IMR-90 (cell line): ENCODE measurements at regions not wholly inside any gene's neighbourhood (a gene's known extent, or its start where the extent isn't known, plus 50 kb on each side); places are given as distances from the start of the nearest gene placed in this dataset.
"Not testable (repeated sequence)": the region's sequence is repeated elsewhere in the genome, so short reads cannot be mapped to it uniquely, and the experiment has no call there.

Experiments used
- ATAC-seq: fragments of 200-7000 bp; cut with Tn5 transposase; 2 replicates; pipeline ENCODE4 v1.9.1; 2020; ENCODE audit warnings: low read depth, mild to moderate bottlenecking, moderate library complexity
- BruUV-seq: library from RNA; stranded (reverse); fragments of 400-500 nt; replicated peaks from 2 replicates; lab custom pipeline; 2021; lab: Mats Ljungman, UMichigan
- CTCF ChIA-PET: fragments of 300-600 bp; formaldehyde crosslinking; extraction: SDS; loops from one replicate; lab custom pipeline; 2021; ENCODE audit warnings: antibody characterized with exemption; lab: Yijun Ruan, JAX
- POLR2A ChIA-PET: fragments of 300-600 bp; sonication (Branson Sonifier 250); formaldehyde crosslinking; loops from one replicate; lab custom pipeline; 2022; ENCODE audit warnings: antibody characterized with exemption; ENCODE audit not compliant: unreplicated experiment; lab: Charles Lee
- DNase-seq: peaks from one replicate; pipeline ENCODE4 v3.0.0; 2013
- H2AFZ ChIP-seq: replicated peaks from 2 replicates; pipeline ENCODE3; 2013; ENCODE audit warnings: low read length, mild to moderate bottlenecking; ENCODE audit not compliant: poor library complexity
- H2AK5ac ChIP-seq: 2 replicates; pipeline ENCODE4 v1.6.1; 2013; ENCODE audit warnings: low read depth, low read length, inconsistent platforms
- H2AK9ac ChIP-seq: replicated peaks from 2 replicates; pipeline ENCODE3; 2013; ENCODE audit warnings: mild to moderate bottlenecking, low read depth, low read length, moderate library complexity; ENCODE audit not compliant: poor library complexity
- H2BK120ac ChIP-seq: 2 replicates; pipeline ENCODE4 v1.6.1; 2013; ENCODE audit warnings: low read depth, low read length, inconsistent platforms
- H2BK15ac ChIP-seq: 3 replicates; pipeline ENCODE4 v1.6.1; 2013; ENCODE audit warnings: low read depth, low read length, inconsistent platforms
- H2BK20ac ChIP-seq: 2 replicates; pipeline ENCODE4 v1.6.1; 2013; ENCODE audit warnings: low read depth, mild to moderate bottlenecking, inconsistent platforms, low read length, moderate library complexity
- H2BK5ac ChIP-seq: 2 replicates; pipeline ENCODE4 v1.6.1; 2013; ENCODE audit warnings: mild to moderate bottlenecking, low read depth, low read length, inconsistent platforms; ENCODE audit not compliant: poor library complexity, severe bottlenecking
- H3K14ac ChIP-seq: replicated peaks from 2 replicates; pipeline ENCODE4 v1.6.1; 2013; ENCODE audit warnings: low read depth, low read length, inconsistent platforms
- H3K18ac ChIP-seq: 2 replicates; pipeline ENCODE4 v1.6.1; 2013; ENCODE audit warnings: low read depth, low read length, control low read depth
- H3K23ac ChIP-seq: 2 replicates; pipeline ENCODE4 v1.6.1; 2013; ENCODE audit warnings: low read depth, low read length, inconsistent platforms
- H3K27ac ChIP-seq: 2 replicates; pipeline ENCODE4 v1.5.1; 2013; ENCODE audit warnings: mild to moderate bottlenecking, control low read depth, low read length; ENCODE audit not compliant: insufficient read depth
- H3K27me3 ChIP-seq: 2 replicates; pipeline ENCODE4 v1.6.1; 2013; ENCODE audit warnings: low read length; ENCODE audit not compliant: control insufficient read depth, insufficient read depth
- H3K36me3 ChIP-seq: 2 replicates; pipeline ENCODE4 v1.6.1; 2013; ENCODE audit warnings: low read length, mixed read lengths; ENCODE audit not compliant: control insufficient read depth, insufficient read depth
- H3K4ac ChIP-seq: 2 replicates; pipeline ENCODE4 v1.6.1; 2013; ENCODE audit warnings: low read depth, low read length, inconsistent platforms
- H3K4me1 ChIP-seq: 2 replicates; pipeline ENCODE4 v1.6.1; 2013; ENCODE audit warnings: low read length, mixed read lengths; ENCODE audit not compliant: control insufficient read depth, insufficient read depth
- H3K4me2 ChIP-seq: 2 replicates; pipeline ENCODE4 v1.6.1; 2013; ENCODE audit warnings: low read depth, mild to moderate bottlenecking, control low read depth, low read length, moderate library complexity
- H3K4me3 ChIP-seq: 2 replicates; pipeline ENCODE4 v1.5.1; 2013; ENCODE audit warnings: low read depth, mild to moderate bottlenecking, control low read depth, low read length, moderate library complexity; ENCODE audit not compliant: insufficient read depth
- H3K56ac ChIP-seq: 2 replicates; pipeline ENCODE4 v1.6.1; 2013; ENCODE audit warnings: low read length, inconsistent platforms; ENCODE audit not compliant: insufficient read depth; ENCODE audit errors: extremely low read depth
- H3K79me1 ChIP-seq, 2 experiments: 2 replicates each; pipeline ENCODE4 v1.6.1; 2013; ENCODE audit warnings: low read length in 2 of 2, inconsistent platforms in 1 of 2, low read depth in 1 of 2
- H3K9ac ChIP-seq: 2 replicates; pipeline ENCODE4 v1.6.1; 2013; ENCODE audit warnings: low read depth, low read length, control low read depth
- H3K9me1 ChIP-seq: 2 replicates; pipeline ENCODE4 v1.6.1; 2013; ENCODE audit warnings: low read length, inconsistent platforms; ENCODE audit not compliant: insufficient read depth
- H3K9me3 ChIP-seq: 2 replicates; pipeline ENCODE4 v1.6.1; 2013; ENCODE audit warnings: low read length; ENCODE audit not compliant: control insufficient read depth, insufficient read depth
- H4K20me1 ChIP-seq: 2 replicates; pipeline ENCODE4 v1.6.1; 2013; ENCODE audit warnings: low read length, inconsistent platforms; ENCODE audit not compliant: insufficient read depth
- H4K5ac ChIP-seq: 2 replicates; pipeline ENCODE4 v1.6.1; 2013; ENCODE audit warnings: mild to moderate bottlenecking, low read depth, low read length, control low read depth
- H4K8ac ChIP-seq, 2 experiments: 2 replicates each; pipeline ENCODE4 v1.6.1; 2013; ENCODE audit warnings: low read depth in 2 of 2, low read length in 2 of 2, control low read depth in 1 of 2, inconsistent platforms in 1 of 2
- H4K91ac ChIP-seq: 2 replicates; pipeline ENCODE4 v1.6.1; 2013; ENCODE audit warnings: low read depth, low read length, inconsistent platforms; ENCODE audit not compliant: insufficient read depth
- WGBS, 2 experiments: methylation state at CpG; one replicate each; pipeline versions ENCODE4 v1.1.5 to v1.1.7; 2013; ENCODE audit warnings: missing lambda C conversion rate in 2 of 2; ENCODE audit not compliant: insufficient read length in 1 of 2; ENCODE audit errors: extremely low coverage in 2 of 2; 5-methylcytosine and 5-hydroxymethylcytosine counted together
- dilution Hi-C: fragments of 300-500 bp; cut with HindIII; formaldehyde crosslinking; loops from one replicate; pipeline ENCODE4 v1.14.3; 2018; ENCODE audit warnings: low sequenced_read_pairs; ENCODE audit not compliant: unreplicated experiment
- in situ Hi-C: fragments of 300-500 bp; cut with MboI; formaldehyde crosslinking; loops from 3 replicates; pipeline ENCODE4 v1.14.3; 2019; ENCODE audit warnings: low sequenced_read_pairs, inconsistent platforms, mixed read lengths
- intact Hi-C: fragments of 100-400 bp; cut with micrococcal nuclease; formaldehyde crosslinking; loops from 2 replicates; pipeline ENCODE4 v1.10.0; 2022

- H3K79me1 ChIP-seq, CTCF ChIA-PET, H4K5ac ChIP-seq, H3K27me3 ChIP-seq, H2BK15ac ChIP-seq, H3K4ac ChIP-seq, H2AFZ ChIP-seq, ATAC-seq, H3K27ac ChIP-seq, H2BK5ac ChIP-seq, H4K8ac ChIP-seq, H3K9me3 ChIP-seq, H3K36me3 ChIP-seq, H3K4me3 ChIP-seq, H3K23ac ChIP-seq, H2AK9ac ChIP-seq, H2BK20ac ChIP-seq, intact Hi-C loops, in situ Hi-C loops, H3K9ac ChIP-seq, H3K9me1 ChIP-seq, H2AK5ac ChIP-seq, H4K91ac ChIP-seq, H3K4me2 ChIP-seq, DNase-seq, BruUV-seq, H3K18ac ChIP-seq, H2BK120ac ChIP-seq, H3K14ac ChIP-seq, H4K20me1 ChIP-seq, H3K4me1 ChIP-seq, H3K56ac ChIP-seq, dilution Hi-C loops: not testable (repeated sequence)
- POLR2A ChIA-PET: interaction anchor here (0.6 kb wide), 1 partner anchor 14 kb away, joined by 3 read pairs; no protein-coding TSS in a partner anchor
- WGBS, 2 experiments: no CpG with 5 or more reads among the region's 3 CpGs
These were observed 613.0 kb downstream of the RFPL4B start for GRCh38 chr6:112960130-112960529.
